OCI-M2 (cell line): ENCODE measurements at regions not wholly inside any gene's neighbourhood (a gene's known extent, or its start where the extent isn't known, plus 50 kb on each side); places are given as distances from the start of the nearest gene placed in this dataset.

Experiments used
- DNase-seq: peaks from one replicate; lab custom pipeline; 2025; ENCODE audit not compliant: unreplicated experiment; lab: John Stamatoyannopoulos, UW

DNA sequence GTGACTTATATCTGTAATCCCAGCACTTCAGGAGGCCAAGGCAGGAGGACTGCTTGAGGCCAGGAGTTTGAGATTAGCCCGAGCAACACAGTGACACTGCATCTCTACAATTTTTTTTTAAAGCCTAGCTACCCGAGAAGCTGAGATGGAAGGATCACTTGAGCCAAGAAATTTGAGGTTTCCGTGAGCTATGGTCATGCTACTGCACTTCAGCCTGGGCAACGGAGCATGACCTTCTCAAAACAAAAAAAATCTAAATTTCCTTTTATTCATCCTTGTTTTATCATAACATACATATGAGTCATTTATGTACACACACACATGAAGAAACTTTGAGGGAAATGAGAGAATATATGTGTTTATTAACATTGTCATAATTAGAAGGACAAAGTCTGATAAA lies 277.5 kb upstream of the MAGI2 start:
- no peak for DNase-seq

DNA sequence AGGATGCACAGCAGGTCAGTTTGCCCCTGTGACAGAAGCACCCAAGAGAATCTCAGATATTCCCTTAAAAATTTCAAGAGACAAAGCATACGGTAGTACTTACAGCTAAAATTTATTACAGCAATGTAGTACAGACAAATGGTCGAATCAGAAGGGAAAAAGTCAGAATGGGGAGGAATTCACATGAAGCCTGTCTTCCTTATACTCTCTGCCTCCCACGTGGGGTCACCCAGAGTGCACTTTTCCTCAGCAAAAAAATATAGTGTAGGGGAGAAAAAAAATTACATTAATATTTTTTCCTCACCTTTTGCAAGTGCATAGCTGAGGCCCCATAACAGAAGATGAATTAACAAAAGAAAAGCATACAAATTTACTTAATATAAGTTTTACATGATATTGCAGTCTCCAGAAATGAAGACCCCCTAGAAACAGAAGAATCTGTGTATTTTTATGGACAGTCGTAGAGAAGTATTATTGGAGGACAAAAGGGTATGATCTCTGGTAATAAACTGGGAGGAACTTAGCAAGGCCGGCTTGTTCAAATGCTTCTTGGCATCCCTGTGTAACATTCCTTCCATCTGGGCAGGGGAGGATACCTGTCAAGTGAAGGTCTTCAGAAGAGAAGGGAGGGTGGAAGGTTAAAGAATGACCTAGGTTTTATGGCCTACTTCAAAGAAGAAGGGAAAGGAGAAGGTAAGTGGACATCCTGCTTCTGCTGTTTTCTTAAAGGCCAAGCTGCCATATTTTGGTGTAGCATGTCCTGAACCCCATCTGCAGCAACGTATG lies 270.6 kb upstream of the MAGI2 start:
- DNase-seq = no peak

DNA sequence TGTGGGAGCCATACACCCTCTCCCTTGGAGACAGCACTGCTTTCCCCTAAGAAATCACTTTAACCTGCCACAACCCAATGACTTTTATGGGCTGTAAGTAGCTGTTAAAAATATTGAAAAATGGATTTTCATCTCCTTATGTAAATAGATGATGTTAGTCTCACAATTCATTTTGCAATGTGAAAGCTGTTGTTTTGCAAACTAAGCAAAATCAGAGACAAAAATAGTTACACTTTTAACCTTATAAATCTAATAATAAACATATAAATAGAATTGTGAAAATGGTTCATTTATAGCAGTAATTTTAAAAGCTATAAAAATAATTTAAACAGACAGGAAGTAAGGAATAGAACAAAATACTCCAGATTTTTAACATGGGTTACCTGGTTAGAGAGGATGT lies 268.8 kb upstream of the MAGI2 start:
- DNase-seq = no peak

DNA sequence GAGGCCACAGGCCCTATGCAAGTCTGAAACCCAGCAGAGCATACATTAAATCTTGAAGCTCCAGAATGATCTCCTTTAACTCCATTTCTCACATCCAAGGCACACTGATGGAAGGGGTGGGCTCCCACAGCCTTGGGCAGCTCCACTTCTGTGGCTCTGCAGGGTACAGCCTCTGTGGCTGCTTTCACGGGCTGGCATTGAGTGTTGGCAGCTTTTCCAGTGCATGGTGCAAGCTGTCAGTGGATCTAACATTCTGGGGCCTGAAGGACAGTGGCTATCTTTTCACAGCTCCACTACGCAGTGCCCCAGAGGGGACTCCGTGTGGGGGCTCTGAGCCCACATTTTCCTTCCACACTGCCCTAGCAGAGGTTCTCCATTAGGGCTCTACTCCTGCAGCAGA lies 265.7 kb upstream of the MAGI2 start:
- DNase-seq = no peak

DNA sequence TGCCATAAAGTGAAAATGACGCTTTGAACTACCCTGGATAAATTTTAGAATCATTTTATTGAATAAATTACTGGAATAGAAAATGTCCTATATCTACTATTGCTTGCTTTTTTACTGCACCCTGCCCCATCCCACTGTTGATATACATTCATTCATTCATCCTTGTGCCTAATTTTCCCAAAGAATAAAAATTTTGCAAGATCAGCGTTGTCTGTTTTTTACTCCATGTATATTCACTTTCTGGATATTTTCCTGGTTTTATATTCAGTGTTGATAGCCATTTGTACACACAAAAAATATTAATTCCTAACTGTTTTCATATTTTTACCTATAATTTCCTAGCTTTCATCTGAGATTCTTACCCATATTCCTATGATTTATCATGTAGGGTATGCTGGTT lies 262.9 kb upstream of the MAGI2 start:
- no peak for DNase-seq

DNA sequence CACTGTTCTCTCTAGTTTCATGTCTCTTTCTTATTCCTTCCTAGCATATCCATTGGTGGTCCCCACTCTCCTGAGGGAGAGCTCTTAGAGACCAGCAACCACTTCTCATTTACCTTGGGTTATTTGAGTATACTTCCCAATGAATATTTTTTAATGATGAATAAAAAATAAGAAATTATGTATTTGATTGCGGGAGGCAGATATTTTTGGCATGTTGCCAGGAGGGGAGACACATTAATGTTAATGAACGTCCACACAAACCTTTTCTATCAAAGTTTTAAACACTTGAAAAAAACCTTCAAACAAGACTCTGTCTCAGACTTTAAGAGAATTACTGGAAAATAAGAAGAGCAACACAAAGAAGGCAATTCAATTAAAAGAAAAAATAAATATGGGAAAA lies 260.6 kb upstream of the MAGI2 start:
- DNase-seq = no peak

DNA sequence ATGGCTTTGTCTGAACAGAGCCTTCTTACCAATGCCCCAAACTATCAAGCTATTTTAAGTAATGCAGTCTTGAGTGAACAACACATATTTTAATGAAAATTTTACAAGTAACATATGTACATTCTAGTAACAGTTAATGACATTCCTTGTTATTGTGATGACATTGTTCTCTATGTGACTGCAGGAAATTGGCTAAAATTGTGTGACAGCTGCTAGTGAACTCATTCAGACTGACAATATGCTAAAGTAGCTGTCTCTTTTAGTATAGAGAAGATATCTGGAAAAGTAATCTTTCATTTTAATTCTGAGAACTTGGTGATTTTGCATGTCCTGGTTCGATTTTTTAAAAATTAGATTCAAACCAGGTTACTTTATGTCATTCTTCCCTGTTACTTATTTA lies 259.8 kb upstream of the MAGI2 start:
- no peak for DNase-seq

DNA sequence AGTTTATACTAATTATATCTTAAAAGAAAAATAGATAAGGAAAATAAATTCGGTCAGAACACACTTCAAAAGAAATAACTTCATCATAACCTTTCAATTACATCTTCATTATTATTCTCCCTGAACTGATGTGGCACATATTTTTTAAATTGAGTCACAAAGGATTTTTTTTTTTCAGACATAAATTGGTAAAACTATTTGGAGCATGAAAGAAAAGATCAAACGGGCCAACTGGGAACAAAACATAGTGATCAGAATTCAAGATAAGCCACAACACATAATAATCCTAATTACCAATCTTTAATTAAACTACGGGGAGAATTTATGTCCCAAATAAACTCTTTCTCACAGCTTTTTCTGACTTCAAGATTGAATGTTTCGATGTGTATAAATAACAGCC lies 258.2 kb upstream of the MAGI2 start:
- DNase-seq = no peak

DNA sequence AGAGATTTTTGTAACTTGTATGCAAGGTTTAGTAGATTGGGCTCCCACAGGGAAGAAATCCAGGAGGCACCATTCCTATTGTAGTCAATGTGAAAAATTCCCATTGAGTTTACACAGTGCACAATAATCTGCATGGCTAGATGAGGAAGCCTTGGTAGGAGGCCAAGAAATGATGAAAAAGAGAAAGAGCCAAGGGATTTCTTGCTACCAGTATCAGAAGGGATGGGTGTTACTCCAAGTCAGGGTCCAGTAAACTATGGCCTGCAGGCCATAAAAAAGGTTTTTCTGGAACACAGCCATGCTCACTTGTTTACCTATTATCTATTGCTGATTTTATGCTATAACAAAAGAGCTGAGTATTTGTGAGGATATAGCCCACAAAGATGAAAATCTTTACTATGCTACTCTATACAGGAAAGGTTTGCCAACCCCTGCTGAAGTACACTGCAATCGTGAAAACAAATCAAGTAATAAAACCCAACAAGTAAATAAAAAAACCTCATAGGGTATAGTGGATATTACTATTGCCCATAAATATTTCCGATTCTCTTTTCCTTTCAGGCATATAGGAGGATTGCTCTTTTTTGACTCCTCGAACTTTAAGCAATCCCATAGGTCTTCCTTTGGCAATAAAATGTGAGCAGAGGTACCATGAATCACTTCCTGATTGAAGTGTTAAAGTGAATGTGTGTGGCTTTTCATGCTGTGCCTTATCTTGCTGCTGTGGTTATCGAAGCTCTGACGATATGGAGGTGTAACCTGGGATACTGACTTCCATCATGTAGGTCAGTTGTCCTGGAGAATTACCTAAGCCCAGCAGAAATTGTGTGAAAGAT lies 256.3 kb upstream of the MAGI2 start:
- no peak for DNase-seq

DNA sequence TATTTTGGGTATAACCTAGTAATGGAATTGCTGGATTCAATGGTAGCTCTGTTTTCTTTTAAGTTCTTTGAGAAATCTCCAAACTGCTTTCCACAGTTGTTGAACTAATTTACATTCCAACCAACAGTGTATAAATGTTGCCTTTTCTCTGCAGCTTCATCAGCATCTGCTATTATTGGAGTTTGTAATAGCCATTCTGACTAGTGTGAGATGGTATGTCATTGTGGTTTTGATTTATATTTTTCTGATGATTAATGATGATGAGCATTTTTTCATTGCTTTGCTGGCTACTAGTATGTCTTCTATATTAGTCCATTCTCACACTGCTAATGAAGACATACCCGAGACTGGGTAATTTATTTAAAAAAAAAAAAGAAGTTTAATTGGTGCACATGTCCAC lies 248.6 kb upstream of the MAGI2 start:
- DNase-seq = no peak

DNA sequence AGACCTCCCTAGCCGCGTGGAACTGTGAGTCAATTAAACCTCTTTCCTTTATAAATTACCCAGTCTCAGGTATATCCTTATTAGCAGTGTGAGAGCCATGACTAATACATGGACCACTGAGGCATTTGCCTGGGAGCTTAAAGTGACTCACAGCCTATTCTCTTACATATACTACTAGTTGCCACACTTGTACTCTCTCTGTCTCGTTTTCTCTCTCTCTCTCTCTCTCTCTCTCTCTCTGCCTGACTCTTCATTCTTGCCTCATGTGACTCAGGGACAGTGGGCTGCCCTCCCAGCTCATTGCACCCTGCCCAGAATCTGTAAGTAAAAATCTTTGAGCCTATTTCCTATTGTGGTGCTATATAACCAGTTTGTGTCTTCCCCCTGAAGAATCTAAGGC lies 238.5 kb upstream of the MAGI2 start:
- no peak for DNase-seq

DNA sequence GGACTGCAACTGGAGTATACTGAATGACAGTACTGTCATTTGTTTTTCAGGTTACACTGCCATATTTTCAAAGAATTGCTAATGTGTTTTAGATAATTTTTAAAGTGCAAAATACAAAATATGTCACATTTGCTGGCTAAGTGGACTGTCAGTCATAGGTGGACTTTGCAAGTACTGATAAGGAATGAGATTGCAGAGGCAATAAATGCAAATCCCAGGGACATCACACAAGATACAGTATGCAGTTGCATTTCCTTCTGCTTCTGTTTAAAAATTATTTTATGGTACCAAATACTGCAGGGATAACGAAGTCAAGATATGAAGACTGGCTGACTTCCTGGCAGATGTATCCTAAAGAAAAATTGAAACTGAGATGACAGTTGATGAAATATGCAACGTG lies 237.6 kb upstream of the MAGI2 start:
- DNase-seq = no peak

DNA sequence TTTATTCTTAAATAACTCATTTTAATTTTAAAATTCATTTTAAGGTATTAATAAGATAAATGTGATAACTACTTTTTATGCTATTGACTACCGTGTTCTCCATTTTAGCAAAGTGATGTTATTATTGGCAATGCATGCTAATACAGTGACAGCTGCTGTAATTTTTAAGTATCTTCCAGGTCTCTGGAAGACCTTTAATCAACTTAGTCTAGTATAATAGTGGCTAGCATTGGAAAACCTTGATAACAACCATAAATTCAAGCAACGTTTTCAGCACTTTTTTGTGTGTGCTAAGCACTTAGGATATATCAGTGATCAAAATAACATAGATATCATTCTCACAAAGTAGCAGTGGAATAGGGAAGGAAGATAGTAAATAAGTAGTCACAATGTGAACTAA lies 230.9 kb upstream of the MAGI2 start:
- DNase-seq = no peak

DNA sequence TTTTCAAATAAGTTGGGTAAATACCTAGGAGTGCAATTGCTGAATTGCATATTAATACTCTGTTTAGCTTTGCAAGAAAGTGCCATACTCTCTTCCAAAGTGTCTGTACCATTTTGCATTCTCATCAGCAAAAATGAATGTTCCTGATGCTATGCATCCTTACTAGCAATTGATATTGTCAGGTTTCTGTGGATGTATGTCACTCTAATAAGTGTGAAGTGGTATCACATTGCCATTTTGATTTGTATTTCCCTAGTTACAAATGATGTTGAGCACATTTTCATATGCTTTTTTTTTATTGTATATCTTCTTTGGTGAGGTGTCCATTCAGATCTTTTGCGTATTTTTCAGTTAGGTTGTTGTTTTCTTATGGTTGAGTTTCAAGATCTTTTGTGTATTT lies 230.4 kb upstream of the MAGI2 start:
- DNase-seq = no peak

DNA sequence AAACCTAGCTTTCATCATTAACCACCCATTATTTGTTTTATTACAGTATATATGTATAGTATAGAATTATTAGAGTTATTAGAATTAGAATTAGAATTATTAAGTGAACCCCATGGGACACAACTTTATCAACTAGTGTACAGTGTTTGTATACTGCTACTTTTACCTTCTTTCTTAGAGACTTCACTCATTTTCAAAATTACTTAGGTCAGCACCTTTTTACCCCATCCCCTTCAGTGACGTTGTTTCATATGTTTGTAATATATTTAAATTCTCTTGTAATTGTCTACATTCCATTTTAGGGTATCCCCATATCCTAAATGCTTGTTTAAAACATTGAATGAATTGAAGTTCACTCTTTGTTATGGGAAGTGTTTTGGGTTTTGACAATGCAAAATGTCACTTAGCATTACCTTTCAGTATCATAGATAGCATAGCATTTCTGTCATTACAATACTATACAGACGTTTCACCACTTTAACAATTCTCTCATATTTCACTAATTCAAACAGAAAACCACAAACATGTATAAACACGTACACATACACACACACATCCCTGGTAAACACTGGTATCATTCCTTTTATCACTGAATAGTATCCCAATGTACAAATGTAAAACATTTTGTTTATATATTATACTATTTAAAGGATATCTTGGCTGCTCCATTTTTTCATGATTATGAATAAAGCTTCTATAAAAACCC lies 229.9 kb upstream of the MAGI2 start:
- DNase-seq = no peak

DNA sequence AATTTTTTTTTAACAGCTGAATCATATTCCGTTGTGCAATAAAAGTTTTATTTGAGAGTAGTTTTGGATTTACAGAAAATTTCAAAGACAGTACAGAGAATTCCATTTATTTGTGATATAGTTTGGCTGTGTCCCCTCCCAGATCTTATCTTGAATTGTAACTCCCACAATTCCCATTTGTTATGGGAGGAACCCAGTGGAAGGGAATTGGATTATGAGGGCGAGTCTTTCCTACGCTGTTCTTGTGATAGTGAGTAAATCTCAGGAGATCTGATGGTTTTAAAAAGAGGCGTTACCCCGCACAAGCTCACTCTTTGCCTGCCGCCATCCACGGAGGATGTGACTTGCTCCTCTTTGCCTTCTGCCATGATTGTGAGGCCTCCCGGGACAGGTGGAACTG lies 228.0 kb upstream of the MAGI2 start:
- DNase-seq = no peak

DNA sequence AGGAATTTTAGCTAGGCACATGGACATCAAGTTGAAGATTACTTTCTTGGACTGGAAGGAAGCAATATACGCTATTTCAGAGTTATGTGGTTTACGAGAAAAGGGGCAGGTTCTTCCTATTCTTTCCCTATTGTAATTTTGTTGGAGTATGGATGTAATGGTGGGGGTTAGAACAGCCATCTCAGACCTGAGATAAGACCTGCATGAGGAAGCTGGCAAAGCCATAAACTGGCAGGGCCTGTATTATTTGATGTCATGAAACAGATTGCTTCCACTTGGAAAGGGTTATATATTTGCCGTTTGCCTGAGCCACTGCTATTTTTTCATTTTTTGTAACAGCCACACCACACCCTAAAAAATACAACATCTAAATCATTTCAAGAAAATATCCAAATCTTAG lies 220.5 kb upstream of the MAGI2 start:
- DNase-seq = no peak

DNA sequence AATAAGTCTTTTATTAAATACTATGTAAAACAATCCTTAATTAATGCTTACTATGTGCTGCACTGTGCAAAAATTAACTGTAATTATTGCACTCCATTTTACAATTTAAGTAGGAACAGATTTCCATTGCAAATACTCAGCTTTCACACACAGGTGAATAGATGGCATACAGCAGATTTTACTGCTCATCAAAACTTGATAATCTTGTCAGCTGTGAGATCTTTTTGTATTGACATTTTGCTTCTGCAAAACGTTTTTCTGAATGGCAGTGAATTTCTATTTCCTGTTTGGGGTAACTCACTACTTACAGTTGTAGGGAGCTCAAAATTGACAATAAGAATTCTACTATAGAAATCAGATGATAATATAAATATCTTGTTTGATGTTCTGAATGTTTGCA lies 220.0 kb upstream of the MAGI2 start:
- no peak for DNase-seq

DNA sequence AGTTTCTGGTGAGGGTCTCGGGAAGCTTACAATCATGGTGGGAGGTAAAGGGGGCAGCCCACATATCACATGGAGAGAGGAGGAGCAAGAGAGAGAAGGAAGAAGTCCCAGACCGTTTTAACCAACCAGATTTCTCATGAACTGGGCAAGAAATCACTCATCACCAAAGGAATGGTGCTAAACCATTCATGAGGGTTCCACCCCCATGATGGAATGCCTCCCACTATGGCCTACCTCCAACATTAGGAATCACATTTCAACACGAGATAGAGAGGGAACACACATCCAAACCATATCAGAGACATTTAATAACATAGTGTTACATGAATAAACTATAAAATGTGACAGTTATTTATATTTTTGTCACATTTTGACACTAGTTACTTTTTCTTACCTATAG lies 214.8 kb upstream of the MAGI2 start:
- DNase-seq = no peak

DNA sequence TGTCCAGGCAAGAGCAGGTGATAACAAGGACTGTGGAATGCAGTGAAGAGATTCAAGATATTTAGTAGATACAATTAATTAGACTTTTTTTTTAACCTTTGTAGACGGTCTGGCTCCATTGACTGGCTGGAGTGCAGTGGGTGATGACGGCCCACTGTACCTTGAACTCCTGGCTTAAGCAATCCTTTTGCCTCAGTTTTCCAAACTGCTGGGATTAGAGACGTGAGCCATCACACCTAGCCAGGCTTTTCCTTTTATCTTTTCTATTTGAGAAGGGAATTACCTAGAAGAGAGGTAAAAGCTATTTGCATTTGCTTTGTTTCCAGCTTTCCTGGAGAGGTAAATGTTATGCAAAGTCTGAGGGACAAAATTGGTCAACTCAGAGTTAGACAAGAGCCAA lies 213.0 kb upstream of the MAGI2 start:
- no peak for DNase-seq

DNA sequence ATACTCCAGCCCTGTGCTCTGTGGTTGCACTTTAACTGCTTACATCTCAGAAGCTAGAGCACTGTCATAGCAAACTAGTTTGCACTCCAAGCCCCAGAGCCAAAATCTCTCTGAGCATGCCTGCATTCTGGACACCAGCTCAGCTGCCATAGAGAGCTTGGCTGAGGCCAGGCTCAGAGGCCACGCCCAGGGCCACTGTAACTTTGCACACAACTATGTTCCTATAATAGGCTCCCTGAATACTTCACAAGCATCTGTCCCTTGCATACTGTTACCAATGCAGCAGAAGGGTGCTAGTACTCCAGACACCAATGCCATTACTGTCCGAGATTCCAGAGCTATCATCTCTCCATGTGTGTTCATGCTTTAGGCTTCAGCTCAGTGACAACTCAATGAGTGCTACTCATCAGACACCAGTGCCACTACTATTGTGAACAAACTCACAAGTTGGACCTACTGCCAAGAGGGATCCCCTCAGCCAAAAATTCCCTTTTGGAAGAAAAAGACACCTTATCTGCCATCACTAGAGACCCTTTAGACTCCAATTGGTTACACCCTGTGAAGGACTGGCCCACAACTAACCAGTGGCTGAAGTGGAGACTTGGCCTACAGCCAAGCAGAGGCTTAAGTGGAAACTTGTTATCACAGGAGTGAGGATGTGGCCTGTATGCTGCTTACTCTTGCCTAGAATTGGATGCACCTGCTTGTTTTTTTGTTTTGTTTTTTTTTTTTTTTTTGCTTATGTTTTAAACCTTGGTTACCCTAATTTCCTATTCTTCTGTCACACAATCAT lies 211.6 kb upstream of the MAGI2 start:
- DNase-seq = no peak
